ENCODE measurements at regions not wholly inside any gene's neighbourhood (a gene's known extent, or its start where the extent isn't known, plus 50 kb on each side); places are given as distances from the start of the nearest gene placed in this dataset.

DNA sequence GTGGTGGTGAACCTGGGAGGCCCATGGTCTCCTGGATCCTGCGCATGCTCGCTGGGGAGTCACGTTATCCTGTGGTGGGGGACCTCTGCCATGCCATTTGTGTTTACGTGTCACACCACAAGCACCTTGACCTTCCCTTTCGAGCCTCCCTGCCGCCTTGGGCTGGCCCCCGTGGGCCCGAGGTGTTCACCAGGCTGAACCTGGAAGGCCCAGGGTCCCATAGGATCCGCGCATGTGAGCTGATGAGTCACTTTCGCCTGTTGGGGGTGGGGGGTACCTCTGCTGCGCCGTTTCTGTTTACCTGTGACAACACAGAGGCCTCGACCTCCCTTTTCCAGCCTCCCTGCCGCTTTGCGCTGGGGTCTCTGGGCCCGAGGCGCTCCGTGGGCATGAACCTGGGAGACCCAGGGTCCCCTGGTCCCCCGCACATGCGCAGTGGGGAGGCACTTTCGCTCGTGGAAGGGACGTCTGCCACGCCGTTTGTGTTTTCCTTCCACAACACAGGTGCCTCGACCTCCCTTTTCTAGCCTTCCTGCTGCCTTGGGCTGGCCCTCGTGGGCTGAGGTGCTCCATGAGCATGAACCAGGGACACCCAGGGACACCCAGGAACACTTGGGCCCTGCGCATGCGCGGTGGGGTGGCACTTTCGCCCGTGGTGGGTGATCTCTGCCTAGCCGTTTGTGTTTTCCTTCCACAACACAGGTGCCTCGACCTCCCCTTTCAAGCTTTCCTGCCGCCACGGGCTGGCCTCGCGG lies 334.1 kb downstream of the ALG10 start:
- in situ Hi-C loops (cut with HindIII; ENCODE audit: extremely low pct_ligation_motif_present, low pct_unique_long_range_greater_than_20kb) (no loop called here), intact Hi-C loops (cut with micrococcal nuclease; ENCODE audit: unreplicated experiment) (no loop called here)
- no TSS peak for BruUV-seq (replicated peaks)
- peak; percentile 42; the same call in 1 of the 2 replicates for TF ChIP-seq FOSL2 (CRISPR knock-in tag; IDR thresholded peaks at IDR 0.05)
- no peak for TF ChIP-seq ISL2 (CRISPR knock-in tag; IDR thresholded peaks at IDR 0.05)
- no peak for TF ChIP-seq NBN (conservative IDR thresholded peaks at IDR 0.05)
- peak; percentile 28; the same call in 1 of the 2 replicates for TF ChIP-seq ZNF143 (CRISPR knock-in tag; IDR thresholded peaks at IDR 0.05)
- TF ChIP-seq, protein P1, sequence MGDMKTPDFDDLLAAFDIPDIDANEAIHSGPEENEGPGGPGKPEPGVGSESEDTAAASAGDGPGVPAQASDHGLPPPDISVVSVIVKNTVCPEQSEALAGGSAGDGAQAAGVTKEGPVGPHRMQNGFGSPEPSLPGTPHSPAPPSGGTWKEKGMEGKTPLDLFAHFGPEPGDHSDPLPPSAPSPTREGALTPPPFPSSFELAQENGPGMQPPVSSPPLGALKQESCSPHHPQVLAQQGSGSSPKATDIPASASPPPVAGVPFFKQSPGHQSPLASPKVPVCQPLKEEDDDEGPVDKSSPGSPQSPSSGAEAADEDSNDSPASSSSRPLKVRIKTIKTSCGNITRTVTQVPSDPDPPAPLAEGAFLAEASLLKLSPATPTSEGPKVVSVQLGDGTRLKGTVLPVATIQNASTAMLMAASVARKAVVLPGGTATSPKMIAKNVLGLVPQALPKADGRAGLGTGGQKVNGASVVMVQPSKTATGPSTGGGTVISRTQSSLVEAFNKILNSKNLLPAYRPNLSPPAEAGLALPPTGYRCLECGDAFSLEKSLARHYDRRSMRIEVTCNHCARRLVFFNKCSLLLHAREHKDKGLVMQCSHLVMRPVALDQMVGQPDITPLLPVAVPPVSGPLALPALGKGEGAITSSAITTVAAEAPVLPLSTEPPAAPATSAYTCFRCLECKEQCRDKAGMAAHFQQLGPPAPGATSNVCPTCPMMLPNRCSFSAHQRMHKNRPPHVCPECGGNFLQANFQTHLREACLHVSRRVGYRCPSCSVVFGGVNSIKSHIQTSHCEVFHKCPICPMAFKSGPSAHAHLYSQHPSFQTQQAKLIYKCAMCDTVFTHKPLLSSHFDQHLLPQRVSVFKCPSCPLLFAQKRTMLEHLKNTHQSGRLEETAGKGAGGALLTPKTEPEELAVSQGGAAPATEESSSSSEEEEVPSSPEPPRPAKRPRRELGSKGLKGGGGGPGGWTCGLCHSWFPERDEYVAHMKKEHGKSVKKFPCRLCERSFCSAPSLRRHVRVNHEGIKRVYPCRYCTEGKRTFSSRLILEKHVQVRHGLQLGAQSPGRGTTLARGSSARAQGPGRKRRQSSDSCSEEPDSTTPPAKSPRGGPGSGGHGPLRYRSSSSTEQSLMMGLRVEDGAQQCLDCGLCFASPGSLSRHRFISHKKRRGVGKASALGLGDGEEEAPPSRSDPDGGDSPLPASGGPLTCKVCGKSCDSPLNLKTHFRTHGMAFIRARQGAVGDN (CRISPR knock-in tag; IDR thresholded peaks at IDR 0.05) = peak; percentile 39; the same call in 1 of the 2 replicates
- TF ChIP-seq, protein P2, sequence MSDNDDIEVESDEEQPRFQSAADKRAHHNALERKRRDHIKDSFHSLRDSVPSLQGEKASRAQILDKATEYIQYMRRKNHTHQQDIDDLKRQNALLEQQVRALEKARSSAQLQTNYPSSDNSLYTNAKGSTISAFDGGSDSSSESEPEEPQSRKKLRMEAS (IDR thresholded peaks at IDR 0.05) = 0 out of 2 replicates have a peak, but pooled peaks have one; percentile 24
- peak; percentile 43; the same call in 1 of the 2 replicates for TF ChIP-seq GABPB1 (CRISPR knock-in tag; IDR thresholded peaks at IDR 0.05)
- TF ChIP-seq BORCS8-MEF2B (CRISPR knock-in tag; IDR thresholded peaks at IDR 0.05) = 0 out of 2 replicates have a peak, but pooled peaks have one; percentile 38
- no peak for TF ChIP-seq ZBTB42 (CRISPR knock-in tag; IDR thresholded peaks at IDR 0.05)
- TF ChIP-seq ZNF383 (CRISPR knock-in tag; IDR thresholded peaks at IDR 0.05; ENCODE audit: borderline replicate concordance) = no peak
- no peak for TF ChIP-seq ZNF180 (CRISPR knock-in tag; IDR thresholded peaks at IDR 0.05; ENCODE audit: borderline replicate concordance, low read depth)
- no peak for TF ChIP-seq RBM39 (IDR thresholded peaks at IDR 0.05; ENCODE audit: low read depth, low read length, poor library complexity, severe bottlenecking)
- peak; percentile 18; the same call in 1 of the 2 replicates for TF ChIP-seq HES4 (CRISPR knock-in tag; IDR thresholded peaks at IDR 0.05; ENCODE audit: borderline replicate concordance)
- no peak for TF ChIP-seq ZNF484 (CRISPR knock-in tag; IDR thresholded peaks at IDR 0.05; ENCODE audit: borderline replicate concordance, low read depth)
- no peak for TF ChIP-seq MED1 (CRISPR knock-in tag; IDR thresholded peaks at IDR 0.05)
- TF ChIP-seq ZNF777 (CRISPR knock-in tag; IDR thresholded peaks at IDR 0.05) = 0 out of 2 replicates have a peak, but pooled peaks have one; percentile 29
- H4K20me1 ChIP-seq (ENCODE audit: insufficient read depth, low read length) = no peaks in the 10 kb centered on the region
- ChIA-PET POLR2A (no interaction called here), CTCF (ENCODE audit: low intra/inter-chr PET ratio, low total read pairs) (no interaction called here)
- H3K4me1 ChIP-seq (ENCODE audit: insufficient read depth, low read length) = peaks cover 21% of the 10 kb centered on the region; the same call in 1 of the 2 replicates
- DNase-seq (ENCODE audit: low spot score) (no peak), ATAC-seq (no peak), FAIRE-seq (no peak)
- peaks cover 6 to 78% of the 10 kb centered on the region in 2 experiments; a peak in 4 of 5 replicates for H3K27me3 ChIP-seq (ENCODE audit: control insufficient read depth in 1 of 2, insufficient read depth in 2 of 2, low read length in 2 of 2)
- H3K9me3 ChIP-seq (ENCODE audit: low read length) = no peaks in the 10 kb centered on the region
- H3K4me3 ChIP-seq (replicated peaks in 1 of 3; ENCODE audit: insufficient read depth in 1 of 3, low read depth in 2 of 3, low read length in 3 of 3) = peak overlapping the region in 1 of 3 experiments; percentile 18; a peak in 1 of 6 replicates
- H2AFZ ChIP-seq (ENCODE audit: low read length) = no peak overlapping the region
- WGBS (ENCODE audit: low lambda C conversion rate) = 13% methylated on average over 22 of the region's 39 CpGs
- no peak overlapping the region for H3K27ac ChIP-seq (ENCODE audit: extremely low read length, insufficient read depth, low read length)
- no peak overlapping the region for H3K9ac ChIP-seq (ENCODE audit: insufficient read depth, low read depth, low read length)
- no peaks in the 10 kb centered on the region for H3K36me3 ChIP-seq (replicated peaks in 1 of 2; ENCODE audit: control insufficient read depth in 1 of 2, insufficient read depth in 2 of 2, low read length in 2 of 2)
- H3K4me2 ChIP-seq (ENCODE audit: low read depth, low read length) = peak overlapping the region; percentile 38
- H3K79me2 ChIP-seq (ENCODE audit: insufficient read depth, low read length) = no peaks in the 10 kb centered on the region

Measured in HepG2 (cell line).